Activated B cell treated with CpG ODN at 0.5 μM for 24 hours (primary cell): ENCODE measurements at regions not wholly inside any gene's neighbourhood (a gene's known extent, or its start where the extent isn't known, plus 50 kb on each side); places are given as distances from the start of the nearest gene placed in this dataset.

Source experiments
- ATAC-seq: fragments of 200-7000 bp; cut with Tn5 transposase; one replicate; pipeline ENCODE4 v1.10.0; 2021; ENCODE audit warnings: low read depth, mild to moderate bottlenecking, moderate library complexity
- CTCF ChIA-PET: fragments of 350-600 bp; sonication (Branson Sonifier 250); formaldehyde crosslinking; loops from one replicate; lab custom pipeline; 2021; ENCODE audit warnings: antibody characterized with exemption; lab: Charles Lee
- POLR2A ChIA-PET: fragments of 350-600 bp; sonication (Branson Sonifier 250); formaldehyde crosslinking; loops from one replicate; lab custom pipeline; 2021; ENCODE audit warnings: antibody characterized with exemption; lab: Charles Lee
- DNase-seq: peaks from one replicate; pipeline ENCODE4 v3.0.0; 2022
- H3K27ac Mint-ChIP-seq: one replicate; pipeline ENCODE4 v1.8.0; 2020; ENCODE audit warnings: mixed read lengths
- H3K27me3 Mint-ChIP-seq: one replicate; pipeline ENCODE4 v1.8.0; 2021; ENCODE audit warnings: mixed read lengths
- H3K36me3 Mint-ChIP-seq: one replicate; pipeline ENCODE4 v1.8.0; 2021; ENCODE audit warnings: low read depth, mixed read lengths
- H3K4me1 Mint-ChIP-seq: one replicate; pipeline ENCODE4 v1.8.0; 2021; ENCODE audit warnings: mixed read lengths
- H3K4me3 Mint-ChIP-seq: one replicate; pipeline ENCODE4 v1.8.0; 2020; ENCODE audit warnings: mild to moderate bottlenecking, mixed read lengths
- H3K9me3 Mint-ChIP-seq: one replicate; pipeline ENCODE4 v1.8.0; 2020; ENCODE audit warnings: mixed read lengths
- CTCF ChIP-seq: fragments of 200-600 bp; IDR thresholded peaks from one replicate; pipeline ENCODE4 v1.8.0; 2022; ENCODE audit warnings: antibody characterized with exemption, mild to moderate bottlenecking
- intact Hi-C: fragments of 100-400 bp; cut with micrococcal nuclease; formaldehyde crosslinking; loops from one replicate; pipeline ENCODE4 v1.15.1; 2024

- no peaks in the 10 kb centered on the region for H3K9me3 Mint-ChIP-seq
- POLR2A ChIA-PET, result no interaction called here
- peaks cover 5% of the 10 kb centered on the region for H3K27me3 Mint-ChIP-seq
- CTCF ChIA-PET, result no interaction called here
- intact Hi-C loops, result no loop called here
- H3K4me1 Mint-ChIP-seq, result no peaks in the 10 kb centered on the region
- TF ChIP-seq CTCF, result no peak
- no peaks in the 10 kb centered on the region for H3K36me3 Mint-ChIP-seq
- no peak overlapping the region for H3K4me3 Mint-ChIP-seq
- H3K27ac Mint-ChIP-seq, result no peak overlapping the region
- ATAC-seq (no peak), DNase-seq (no peak)
These were observed 83.0 kb upstream of the ADRA2C start for GRCh38 chr4:3683077-3683743.

- H3K36me3 Mint-ChIP-seq, result no peaks in the 10 kb centered on the region
- no peak overlapping the region for H3K27ac Mint-ChIP-seq
- no peaks in the 10 kb centered on the region for H3K4me1 Mint-ChIP-seq
- DNase-seq (no peak), ATAC-seq (no peak)
- H3K4me3 Mint-ChIP-seq, result no peak overlapping the region
- H3K9me3 Mint-ChIP-seq, result no peaks in the 10 kb centered on the region
- POLR2A ChIA-PET, result no interaction called here
- intact Hi-C loops, result no loop called here
- CTCF ChIA-PET, result no interaction called here
- TF ChIP-seq CTCF, result no peak
- peaks cover 5% of the 10 kb centered on the region for H3K27me3 Mint-ChIP-seq
These were observed 83.7 kb upstream of the ADRA2C start for GRCh38 chr4:3682236-3683076.

GRCh38 chr4:3681191-3681590 is 85.0 kb upstream of the ADRA2C start:
- Mint-ChIP-seq H3K36me3 (no peaks in the 10 kb centered on the region), H3K4me3 (no peak overlapping the region), H3K9me3 (no peaks in the 10 kb centered on the region), H3K27me3 (peaks cover 9% of the 10 kb centered on the region), H3K27ac (no peak overlapping the region), H3K4me1 (no peaks in the 10 kb centered on the region)
- TF ChIP-seq CTCF, result no peak
- DNase-seq (no peak), ATAC-seq (no peak)
- ChIA-PET CTCF (no interaction called here), POLR2A (no interaction called here)
- intact Hi-C loops, result no loop called here

GRCh38 chr4:3680656-3681055 is 85.5 kb upstream of the ADRA2C start:
- ChIA-PET CTCF (no interaction called here), POLR2A (no interaction called here)
- DNase-seq (no peak), ATAC-seq (no peak)
- peaks cover 9% of the 10 kb centered on the region for H3K27me3 Mint-ChIP-seq
- no peak overlapping the region for H3K27ac Mint-ChIP-seq
- intact Hi-C loops, result no loop called here
- H3K9me3 Mint-ChIP-seq, result no peaks in the 10 kb centered on the region
- no peak overlapping the region for H3K4me3 Mint-ChIP-seq
- H3K4me1 Mint-ChIP-seq, result no peaks in the 10 kb centered on the region
- H3K36me3 Mint-ChIP-seq, result no peaks in the 10 kb centered on the region
- no peak for TF ChIP-seq CTCF

- no peak overlapping the region for H3K4me3 Mint-ChIP-seq
- DNase-seq, result no peak
These were observed 86.3 kb upstream of the ADRA2C start for GRCh38 chr4:3679851-3680311.

More at GRCh38 chr4:3679851-3680311, 86.3 kb upstream of the ADRA2C start:
- ATAC-seq, result no peak
- TF ChIP-seq CTCF, result no peak
- no peaks in the 10 kb centered on the region for H3K4me1 Mint-ChIP-seq
- H3K36me3 Mint-ChIP-seq, result no peaks in the 10 kb centered on the region
- ChIA-PET POLR2A (no interaction called here), CTCF (no interaction called here)
- intact Hi-C loops, result no loop called here
- H3K9me3 Mint-ChIP-seq, result no peaks in the 10 kb centered on the region
- H3K27ac Mint-ChIP-seq, result no peak overlapping the region
- H3K27me3 Mint-ChIP-seq, result peaks cover 13% of the 10 kb centered on the region
